HL-60/S4 treated with retinoic acid at 250 ng/mL for 4 days and 3 days (cell line): ENCODE measurements at regions not wholly inside any gene's neighbourhood (a gene's known extent, or its start where the extent isn't known, plus 50 kb on each side); places are given as distances from the start of the nearest gene placed in this dataset.
"Not testable (repeated sequence)": the region's sequence is repeated elsewhere in the genome, so short reads cannot be mapped to it uniquely, and the experiment has no call there.

ENCODE experiments used
- in situ Hi-C: fragments of 300-500 bp; cut with MboI; formaldehyde crosslinking; loops from 2 replicates; pipeline ENCODE4 v1.7.0; 2022; ENCODE audit warnings: low sequenced_read_pairs

- in situ Hi-C loops, result no loop called here
Measured at GRCh38 chr1:192904438-192904895, 95.6 kb downstream of the RGS2 start.

GRCh38 chr1:192905049-192905448 is 96.2 kb downstream of the RGS2 start:
- in situ Hi-C loops, result no loop called here

- in situ Hi-C loops, result no loop called here
Measured at GRCh38 chr1:192906334-192906733, 97.5 kb downstream of the RGS2 start.

GRCh38 chr1:192907545-192908243 is 98.9 kb downstream of the RGS2 start:
- in situ Hi-C loops, result no loop called here

GRCh38 chr1:192911896-192912656 is 103.2 kb downstream of the RGS2 start:
- in situ Hi-C loops, result not testable (repeated sequence)

GRCh38 chr1:192913683-192914082 is 104.8 kb downstream of the RGS2 start:
- in situ Hi-C loops, result no loop called here

GRCh38 chr1:192914092-192914491 is 105.3 kb downstream of the RGS2 start:
- in situ Hi-C loops, result no loop called here

GRCh38 chr1:192914696-192915095 is 105.9 kb downstream of the RGS2 start:
- in situ Hi-C loops, result no loop called here

GRCh38 chr1:192916021-192916420 is 107.2 kb downstream of the RGS2 start:
- in situ Hi-C loops, result no loop called here

- in situ Hi-C loops, result no loop called here
Measured at GRCh38 chr1:192918259-192918658, 109.4 kb downstream of the RGS2 start.

GRCh38 chr1:192920412-192920811 is 111.6 kb downstream of the RGS2 start:
- in situ Hi-C loops, result no loop called here

GRCh38 chr1:192925609-192926008 is 116.8 kb downstream of the RGS2 start:
- in situ Hi-C loops, result no loop called here

- in situ Hi-C loops, result no loop called here
Measured at GRCh38 chr1:192926736-192927135, 117.9 kb downstream of the RGS2 start.

- in situ Hi-C loops, result no loop called here
Measured at GRCh38 chr1:192927496-192927895, 118.7 kb downstream of the RGS2 start.

- in situ Hi-C loops, result no loop called here
Measured at GRCh38 chr1:192929597-192929996, 120.8 kb downstream of the RGS2 start.

- in situ Hi-C loops, result no loop called here
Measured at GRCh38 chr1:192933744-192934143, 124.9 kb downstream of the RGS2 start.

GRCh38 chr1:192936313-192937018 is 122.7 kb downstream of the UCHL5 start:
- in situ Hi-C loops, result no loop called here

- in situ Hi-C loops, result no loop called here
Measured at GRCh38 chr1:192937128-192937527, 122.0 kb downstream of the UCHL5 start.

GRCh38 chr1:192939440-192939839 is 119.7 kb downstream of the UCHL5 start:
- in situ Hi-C loops, result no loop called here

- in situ Hi-C loops, result no loop called here
Measured at GRCh38 chr1:192940658-192941057, 118.5 kb downstream of the UCHL5 start.

- in situ Hi-C loops, result no loop called here
Measured at GRCh38 chr1:192941722-192942411, 117.3 kb downstream of the UCHL5 start.
